ENCODE measurements at regions not wholly inside any gene's neighbourhood (a gene's known extent, or its start where the extent isn't known, plus 50 kb on each side); places are given as distances from the start of the nearest gene placed in this dataset.
"Not testable (repeated sequence)": the region's sequence is repeated elsewhere in the genome, so short reads cannot be mapped to it uniquely, and the experiment has no call there.

- H3K9me3 Mint-ChIP-seq = no peaks in the 10 kb centered on the region
- DNase-seq (ENCODE audit: low spot score in 2 of 2, unreplicated experiment in 2 of 2) = no peak
- no peak for TF ChIP-seq CTCF (IDR thresholded peaks at IDR 0.05; ENCODE audit: unreplicated experiment)
- no peaks in the 10 kb centered on the region for H3K4me1 Mint-ChIP-seq
- H3K27me3 Mint-ChIP-seq (ENCODE audit: low read depth) = peaks cover 10% of the 10 kb centered on the region
- H3K4me3 Mint-ChIP-seq = no peak overlapping the region
- no peaks in the 10 kb centered on the region for H3K36me3 Mint-ChIP-seq
- no peak overlapping the region for H3K27ac Mint-ChIP-seq
Measured at GRCh38 chr2:17196380-17196779, 321.9 kb downstream of the RAD51AP2 start.

GRCh38 chr2:17195016-17195415 lies 323.2 kb downstream of the RAD51AP2 start:
- H3K36me3 Mint-ChIP-seq = no peaks in the 10 kb centered on the region
- H3K4me3 Mint-ChIP-seq = no peak overlapping the region
- H3K27ac Mint-ChIP-seq = no peak overlapping the region
- no peaks in the 10 kb centered on the region for H3K4me1 Mint-ChIP-seq
- DNase-seq (ENCODE audit: low spot score in 2 of 2, unreplicated experiment in 2 of 2) = no peak
- no peak for TF ChIP-seq CTCF (IDR thresholded peaks at IDR 0.05; ENCODE audit: unreplicated experiment)
- H3K9me3 Mint-ChIP-seq = no peaks in the 10 kb centered on the region
- peaks cover 10% of the 10 kb centered on the region for H3K27me3 Mint-ChIP-seq (ENCODE audit: low read depth)

- Mint-ChIP-seq H3K4me1 (no peaks in the 10 kb centered on the region), H3K27me3 (ENCODE audit: low read depth) (peaks cover 10% of the 10 kb centered on the region), H3K36me3 (no peaks in the 10 kb centered on the region), H3K4me3 (no peak overlapping the region), H3K9me3 (no peaks in the 10 kb centered on the region), H3K27ac (no peak overlapping the region)
- DNase-seq (ENCODE audit: low spot score in 2 of 2, unreplicated experiment in 2 of 2) = no peak
- no peak for TF ChIP-seq CTCF (IDR thresholded peaks at IDR 0.05; ENCODE audit: unreplicated experiment)
Measured at GRCh38 chr2:17194083-17194482, 324.2 kb downstream of the RAD51AP2 start.

GRCh38 chr2:17193433-17193890 lies 324.8 kb downstream of the RAD51AP2 start:
- DNase-seq (ENCODE audit: low spot score in 2 of 2, unreplicated experiment in 2 of 2); H3K4me3 Mint-ChIP-seq; H3K36me3 Mint-ChIP-seq: not testable (repeated sequence)

GRCh38 chr2:17191223-17191622 lies 327.0 kb downstream of the RAD51AP2 start:
- H3K4me1 Mint-ChIP-seq = no peaks in the 10 kb centered on the region
- H3K36me3 Mint-ChIP-seq = no peaks in the 10 kb centered on the region
- no peak for TF ChIP-seq CTCF (IDR thresholded peaks at IDR 0.05; ENCODE audit: unreplicated experiment)
- no peak overlapping the region for H3K27ac Mint-ChIP-seq
- no peak for DNase-seq (ENCODE audit: low spot score in 2 of 2, unreplicated experiment in 2 of 2)
- no peaks in the 10 kb centered on the region for H3K9me3 Mint-ChIP-seq
- H3K4me3 Mint-ChIP-seq = no peak overlapping the region
- H3K27me3 Mint-ChIP-seq (ENCODE audit: low read depth) = no peaks in the 10 kb centered on the region

More at GRCh38 chr2:17193433-17193890, 324.8 kb downstream of the RAD51AP2 start:
- H3K27me3 Mint-ChIP-seq (ENCODE audit: low read depth); H3K4me1 Mint-ChIP-seq; H3K27ac Mint-ChIP-seq; H3K9me3 Mint-ChIP-seq: not testable (repeated sequence)

GRCh38 chr2:17190527-17190926 lies 327.7 kb downstream of the RAD51AP2 start:
- DNase-seq (ENCODE audit: low spot score in 2 of 2, unreplicated experiment in 2 of 2) = no peak
- no peak for TF ChIP-seq CTCF (IDR thresholded peaks at IDR 0.05; ENCODE audit: unreplicated experiment)
- H3K27ac Mint-ChIP-seq = no peak overlapping the region
- no peaks in the 10 kb centered on the region for H3K9me3 Mint-ChIP-seq
- H3K4me3 Mint-ChIP-seq = no peak overlapping the region
- no peaks in the 10 kb centered on the region for H3K36me3 Mint-ChIP-seq
- H3K4me1 Mint-ChIP-seq = no peaks in the 10 kb centered on the region
- no peaks in the 10 kb centered on the region for H3K27me3 Mint-ChIP-seq (ENCODE audit: low read depth)
